ENCODE measurements at regions not wholly inside any gene's neighbourhood (a gene's known extent, or its start where the extent isn't known, plus 50 kb on each side); places are given as distances from the start of the nearest gene placed in this dataset.

GRCh38 chr3:66747696-66748095 is 246.9 kb upstream of the LRIG1 start:
- TF ChIP-seq LEF1 (IDR thresholded peaks at IDR 0.05; ENCODE audit: borderline replicate concordance) (no peak), TARDBP (IDR thresholded peaks at IDR 0.05) (no peak), PKNOX1 (IDR thresholded peaks at IDR 0.05) (no peak), FOXM1 (IDR thresholded peaks at IDR 0.05; ENCODE audit: borderline replicate concordance) (no peak), HDGF (IDR thresholded peaks at IDR 0.05; ENCODE audit: borderline replicate concordance) (no peak), L3MBTL2 (conservative IDR thresholded peaks at IDR 0.05) (no peak), NFRKB (IDR thresholded peaks at IDR 0.05) (no peak), SUZ12 (IDR thresholded peaks at IDR 0.05) (no peak), ZNF384 (IDR thresholded peaks at IDR 0.05) (no peak), ARNT (IDR thresholded peaks at IDR 0.05) (no peak), SP1 (IDR thresholded peaks at IDR 0.05) (no peak)
- DNase-seq (ENCODE audit: extremely low spot score): no peak
- POLR2A ChIA-PET: no interaction called here
- CTCF ChIA-PET: no interaction called here

DNA sequence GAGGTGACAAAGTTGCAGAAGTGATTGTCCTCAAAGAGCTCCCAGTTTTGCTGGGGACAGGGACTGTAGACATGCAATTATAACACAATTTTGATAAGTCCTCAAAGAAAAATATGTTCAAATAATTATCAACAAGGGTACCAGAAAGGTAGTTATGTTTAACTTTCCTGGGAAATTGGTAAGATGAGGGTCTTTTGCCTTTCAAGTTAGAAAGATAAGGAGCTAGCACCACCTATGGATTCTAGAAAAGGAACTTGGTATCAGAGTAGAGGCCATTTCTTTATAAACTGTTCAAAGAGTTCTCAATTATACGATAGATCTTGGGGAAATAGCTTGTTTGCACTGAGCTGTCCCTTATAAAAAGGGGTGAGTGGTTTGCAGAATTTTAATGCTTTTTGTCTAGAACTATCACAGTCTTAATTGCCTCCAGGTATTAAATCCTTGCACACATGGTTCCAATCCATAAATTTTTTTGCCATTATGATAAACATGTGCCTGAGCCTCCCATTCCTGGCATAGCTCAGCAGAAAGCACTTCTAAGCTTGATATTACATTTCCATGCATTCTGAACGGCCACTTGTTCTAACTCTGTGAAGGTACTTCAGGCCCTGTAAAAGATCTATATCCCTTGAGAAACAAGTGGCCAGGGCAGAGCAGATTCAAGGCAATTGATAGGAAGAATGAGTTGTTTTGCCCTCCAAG is 247.5 kb upstream of the LRIG1 start:
- ChIA-PET POLR2A (no interaction called here), CTCF (no interaction called here)
- DNase-seq (ENCODE audit: extremely low spot score): no peak

GRCh38 chr3:66751842-66752241 is 246.3 kb upstream of the KBTBD8 start:
- DNase-seq (ENCODE audit: extremely low spot score): no peak
- TF ChIP-seq NFRKB (IDR thresholded peaks at IDR 0.05) (no peak), PKNOX1 (IDR thresholded peaks at IDR 0.05) (no peak), SP1 (IDR thresholded peaks at IDR 0.05) (no peak), FOXK2 (IDR thresholded peaks at IDR 0.05) (no peak), ELF4 (IDR thresholded peaks at IDR 0.05) (no peak), L3MBTL2 (conservative IDR thresholded peaks at IDR 0.05) (no peak), TARDBP (IDR thresholded peaks at IDR 0.05) (no peak), SUZ12 (IDR thresholded peaks at IDR 0.05) (no peak), ARNT (IDR thresholded peaks at IDR 0.05) (no peak), CTBP1 (IDR thresholded peaks at IDR 0.05; ENCODE audit: borderline replicate concordance) (no peak), ZNF384 (IDR thresholded peaks at IDR 0.05) (no peak), FOXM1 (IDR thresholded peaks at IDR 0.05; ENCODE audit: borderline replicate concordance) (no peak), HDGF (IDR thresholded peaks at IDR 0.05; ENCODE audit: borderline replicate concordance) (no peak)
- CTCF ChIA-PET: no interaction called here
- POLR2A ChIA-PET: no interaction called here

More for the DNA sequence above, 247.5 kb upstream of the LRIG1 start:
- TF ChIP-seq BHLHE40 (IDR thresholded peaks at IDR 0.05; ENCODE audit: borderline replicate concordance) (no peak), CTBP1 (IDR thresholded peaks at IDR 0.05; ENCODE audit: borderline replicate concordance) (no peak), PKNOX1 (IDR thresholded peaks at IDR 0.05) (no peak), FOXA1 (IDR thresholded peaks at IDR 0.05) (no peak), L3MBTL2 (conservative IDR thresholded peaks at IDR 0.05) (no peak), FOXK2 (IDR thresholded peaks at IDR 0.05) (no peak), LEF1 (IDR thresholded peaks at IDR 0.05; ENCODE audit: borderline replicate concordance) (no peak), TARDBP (IDR thresholded peaks at IDR 0.05) (no peak), ARNT (IDR thresholded peaks at IDR 0.05) (no peak), ELF4 (IDR thresholded peaks at IDR 0.05) (no peak), HDGF (IDR thresholded peaks at IDR 0.05; ENCODE audit: borderline replicate concordance) (no peak), FOXM1 (IDR thresholded peaks at IDR 0.05; ENCODE audit: borderline replicate concordance) (no peak)

- ChIA-PET CTCF (no interaction called here), POLR2A (no interaction called here)
- no peak for DNase-seq (ENCODE audit: extremely low spot score)
- TF ChIP-seq SP1 (IDR thresholded peaks at IDR 0.05): no peak
- TF ChIP-seq SUZ12 (IDR thresholded peaks at IDR 0.05): no peak
- TF ChIP-seq FOXA1 (IDR thresholded peaks at IDR 0.05): no peak
- no peak for TF ChIP-seq LEF1 (IDR thresholded peaks at IDR 0.05; ENCODE audit: borderline replicate concordance)
- no peak for TF ChIP-seq ARNT (IDR thresholded peaks at IDR 0.05)
- no peak for TF ChIP-seq BHLHE40 (IDR thresholded peaks at IDR 0.05; ENCODE audit: borderline replicate concordance)
- no peak for TF ChIP-seq TARDBP (IDR thresholded peaks at IDR 0.05)
- no peak for TF ChIP-seq L3MBTL2 (conservative IDR thresholded peaks at IDR 0.05)
- TF ChIP-seq NFRKB (IDR thresholded peaks at IDR 0.05): no peak
- no peak for TF ChIP-seq ELF4 (IDR thresholded peaks at IDR 0.05)
- no peak for TF ChIP-seq CTBP1 (IDR thresholded peaks at IDR 0.05; ENCODE audit: borderline replicate concordance)
- no peak for TF ChIP-seq HDGF (IDR thresholded peaks at IDR 0.05; ENCODE audit: borderline replicate concordance)
- no peak for TF ChIP-seq ZNF384 (IDR thresholded peaks at IDR 0.05)
- no peak for TF ChIP-seq PKNOX1 (IDR thresholded peaks at IDR 0.05)
- TF ChIP-seq FOXM1 (IDR thresholded peaks at IDR 0.05; ENCODE audit: borderline replicate concordance): no peak
- no peak for TF ChIP-seq FOXK2 (IDR thresholded peaks at IDR 0.05)
Observed at GRCh38 chr3:66753670-66754069, 244.4 kb upstream of the KBTBD8 start.

DNA sequence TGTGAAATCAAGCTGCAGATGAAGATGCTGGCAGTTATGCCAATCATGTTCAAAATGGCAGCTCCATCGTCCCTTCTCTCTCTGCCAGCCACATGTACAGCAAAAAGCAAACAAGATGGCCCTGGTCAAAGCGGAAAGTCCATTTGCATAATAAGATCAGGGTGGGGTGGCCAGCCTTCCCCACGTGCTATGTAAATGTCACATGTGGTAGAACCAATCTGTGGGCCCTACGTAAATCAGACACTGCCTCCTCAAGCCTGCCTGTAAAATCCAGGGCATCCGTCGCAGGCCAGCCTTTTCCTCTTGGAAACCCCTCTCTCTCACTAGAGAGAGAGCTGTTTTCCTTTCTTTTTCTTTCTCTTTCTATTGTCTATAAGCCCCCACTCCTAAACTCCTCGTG is 243.5 kb upstream of the KBTBD8 start:
- POLR2A ChIA-PET: no interaction called here
- DNase-seq (ENCODE audit: extremely low spot score): no peak
- no peak for TF ChIP-seq BHLHE40 (IDR thresholded peaks at IDR 0.05; ENCODE audit: borderline replicate concordance)
- no peak for TF ChIP-seq SUZ12 (IDR thresholded peaks at IDR 0.05)
- no peak for TF ChIP-seq ZNF384 (IDR thresholded peaks at IDR 0.05)
- TF ChIP-seq HDGF (IDR thresholded peaks at IDR 0.05; ENCODE audit: borderline replicate concordance): no peak
- no peak for TF ChIP-seq TARDBP (IDR thresholded peaks at IDR 0.05)
- CTCF ChIA-PET: no interaction called here

- TF ChIP-seq TARDBP (IDR thresholded peaks at IDR 0.05) (no peak), NFRKB (IDR thresholded peaks at IDR 0.05) (no peak), FOXA1 (IDR thresholded peaks at IDR 0.05) (no peak), FOXK2 (IDR thresholded peaks at IDR 0.05) (no peak), L3MBTL2 (conservative IDR thresholded peaks at IDR 0.05) (no peak), ZNF384 (IDR thresholded peaks at IDR 0.05) (no peak), LEF1 (IDR thresholded peaks at IDR 0.05; ENCODE audit: borderline replicate concordance) (no peak), CTBP1 (IDR thresholded peaks at IDR 0.05; ENCODE audit: borderline replicate concordance) (no peak), HDGF (IDR thresholded peaks at IDR 0.05; ENCODE audit: borderline replicate concordance) (no peak), PKNOX1 (IDR thresholded peaks at IDR 0.05) (no peak)
- CTCF ChIA-PET: no interaction called here
- POLR2A ChIA-PET: no interaction called here
- no peak for DNase-seq (ENCODE audit: extremely low spot score)
Observed at GRCh38 chr3:66755924-66756323, 242.2 kb upstream of the KBTBD8 start.
